ENCODE measurements at regions not wholly inside any gene's neighbourhood (a gene's known extent, or its start where the extent isn't known, plus 50 kb on each side); places are given as distances from the start of the nearest gene placed in this dataset.

DNA sequence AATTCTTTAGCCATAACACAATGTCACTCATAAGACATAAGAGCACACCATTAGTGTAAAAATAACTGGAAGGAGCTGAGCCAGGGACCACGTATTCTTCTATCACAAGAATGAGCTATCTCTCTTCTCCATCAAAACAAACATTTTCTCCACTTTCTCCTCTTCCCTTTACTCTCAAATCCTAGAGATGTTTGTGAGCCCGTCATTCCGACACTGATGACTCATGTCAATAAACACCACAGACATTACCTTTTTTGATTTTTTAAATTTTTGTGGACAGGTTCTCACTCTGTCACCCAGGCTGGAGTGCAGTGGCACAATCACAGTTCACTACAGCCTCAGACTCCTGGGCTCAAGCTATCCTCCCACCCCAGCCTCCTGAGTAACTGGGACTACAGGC is 86.6 kb downstream of the MEX3B start:
- no peak for TF ChIP-seq CTCF (conservative IDR thresholded peaks at IDR 0.05 in 1 of 2, IDR thresholded peaks at IDR 0.05 in 1 of 2; ENCODE audit: extremely low read depth in 1 of 2, insufficient read depth in 1 of 2, low read depth in 1 of 2, low read length in 2 of 2)
- TF ChIP-seq EZH2 (IDR thresholded peaks at IDR 0.05; ENCODE audit: borderline replicate concordance, low read length) = no peak
